ENCODE measurements at regions not wholly inside any gene's neighbourhood (a gene's known extent, or its start where the extent isn't known, plus 50 kb on each side); places are given as distances from the start of the nearest gene placed in this dataset.

DNA sequence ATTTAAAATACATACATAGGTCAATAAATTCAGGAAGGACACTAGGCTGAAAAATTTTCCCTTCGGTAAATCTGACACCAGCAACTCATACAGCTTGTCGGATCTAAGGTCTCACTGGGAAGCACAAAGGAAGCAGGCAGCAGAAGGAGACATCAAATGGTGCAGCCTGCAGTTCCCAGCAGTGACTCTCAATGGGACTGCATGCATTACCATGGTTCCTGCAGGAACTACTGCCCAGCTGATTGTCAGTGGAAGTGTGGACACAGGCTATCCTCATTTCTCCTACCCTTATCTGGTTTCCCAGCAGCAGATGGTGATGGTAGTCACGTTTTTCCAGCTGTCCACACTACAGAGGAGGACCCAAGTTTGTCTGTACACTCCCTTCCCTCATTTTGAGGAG lies 113.3 kb downstream of the PPP1R2C start:
- no peak for TF ChIP-seq POLR2AphosphoS5 (IDR thresholded peaks at IDR 0.05; ENCODE audit: low read depth)
- TF ChIP-seq GABPA (IDR thresholded peaks at IDR 0.05; ENCODE audit: low read depth): no peak
- TF ChIP-seq, protein P1, sequence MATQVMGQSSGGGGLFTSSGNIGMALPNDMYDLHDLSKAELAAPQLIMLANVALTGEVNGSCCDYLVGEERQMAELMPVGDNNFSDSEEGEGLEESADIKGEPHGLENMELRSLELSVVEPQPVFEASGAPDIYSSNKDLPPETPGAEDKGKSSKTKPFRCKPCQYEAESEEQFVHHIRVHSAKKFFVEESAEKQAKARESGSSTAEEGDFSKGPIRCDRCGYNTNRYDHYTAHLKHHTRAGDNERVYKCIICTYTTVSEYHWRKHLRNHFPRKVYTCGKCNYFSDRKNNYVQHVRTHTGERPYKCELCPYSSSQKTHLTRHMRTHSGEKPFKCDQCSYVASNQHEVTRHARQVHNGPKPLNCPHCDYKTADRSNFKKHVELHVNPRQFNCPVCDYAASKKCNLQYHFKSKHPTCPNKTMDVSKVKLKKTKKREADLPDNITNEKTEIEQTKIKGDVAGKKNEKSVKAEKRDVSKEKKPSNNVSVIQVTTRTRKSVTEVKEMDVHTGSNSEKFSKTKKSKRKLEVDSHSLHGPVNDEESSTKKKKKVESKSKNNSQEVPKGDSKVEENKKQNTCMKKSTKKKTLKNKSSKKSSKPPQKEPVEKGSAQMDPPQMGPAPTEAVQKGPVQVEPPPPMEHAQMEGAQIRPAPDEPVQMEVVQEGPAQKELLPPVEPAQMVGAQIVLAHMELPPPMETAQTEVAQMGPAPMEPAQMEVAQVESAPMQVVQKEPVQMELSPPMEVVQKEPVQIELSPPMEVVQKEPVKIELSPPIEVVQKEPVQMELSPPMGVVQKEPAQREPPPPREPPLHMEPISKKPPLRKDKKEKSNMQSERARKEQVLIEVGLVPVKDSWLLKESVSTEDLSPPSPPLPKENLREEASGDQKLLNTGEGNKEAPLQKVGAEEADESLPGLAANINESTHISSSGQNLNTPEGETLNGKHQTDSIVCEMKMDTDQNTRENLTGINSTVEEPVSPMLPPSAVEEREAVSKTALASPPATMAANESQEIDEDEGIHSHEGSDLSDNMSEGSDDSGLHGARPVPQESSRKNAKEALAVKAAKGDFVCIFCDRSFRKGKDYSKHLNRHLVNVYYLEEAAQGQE (IDR thresholded peaks at IDR 0.05; ENCODE audit: insufficient replicate concordance, low read depth): no peak
- no peaks in the 10 kb centered on the region for H3K27me3 ChIP-seq (ENCODE audit: insufficient read depth, poor library complexity, severe bottlenecking)
- DNase-seq (ENCODE audit: low read depth in 1 of 2, low spot score in 1 of 2): no peak
- no peak overlapping the region for H3K27ac ChIP-seq (replicated peaks)
- no peak overlapping the region for H3K4me3 ChIP-seq (replicated peaks; ENCODE audit: insufficient read depth, low read length)

DNA sequence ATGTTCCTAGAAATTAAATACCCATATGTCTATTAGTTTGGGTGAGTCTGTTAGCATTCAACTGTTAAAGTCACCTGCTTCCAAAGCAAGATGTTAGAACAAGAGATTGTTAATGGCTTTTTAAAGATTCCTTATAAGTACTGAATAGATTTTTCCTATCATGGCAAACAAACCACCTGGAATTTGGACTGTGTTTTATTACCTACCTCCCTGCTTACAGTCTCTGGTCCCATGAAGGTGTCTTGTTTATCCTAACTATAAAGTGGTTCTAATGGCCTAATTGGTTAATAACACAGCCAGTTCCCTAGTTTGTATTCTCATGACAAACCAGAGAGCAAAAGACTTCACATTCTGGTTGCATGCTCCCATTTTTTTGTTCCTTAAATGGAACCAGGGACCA lies 149.5 kb downstream of the PPP1R2C start:
- TF ChIP-seq POLR2AphosphoS5 (IDR thresholded peaks at IDR 0.05; ENCODE audit: low read depth) (no peak), GABPA (IDR thresholded peaks at IDR 0.05; ENCODE audit: low read depth) (no peak), SPI1 (IDR thresholded peaks at IDR 0.05; ENCODE audit: borderline replicate concordance, low read depth) (no peak)
- TF ChIP-seq, protein P1 (IDR thresholded peaks at IDR 0.05; ENCODE audit: insufficient replicate concordance, low read depth): no peak
- TF ChIP-seq, protein P2, sequence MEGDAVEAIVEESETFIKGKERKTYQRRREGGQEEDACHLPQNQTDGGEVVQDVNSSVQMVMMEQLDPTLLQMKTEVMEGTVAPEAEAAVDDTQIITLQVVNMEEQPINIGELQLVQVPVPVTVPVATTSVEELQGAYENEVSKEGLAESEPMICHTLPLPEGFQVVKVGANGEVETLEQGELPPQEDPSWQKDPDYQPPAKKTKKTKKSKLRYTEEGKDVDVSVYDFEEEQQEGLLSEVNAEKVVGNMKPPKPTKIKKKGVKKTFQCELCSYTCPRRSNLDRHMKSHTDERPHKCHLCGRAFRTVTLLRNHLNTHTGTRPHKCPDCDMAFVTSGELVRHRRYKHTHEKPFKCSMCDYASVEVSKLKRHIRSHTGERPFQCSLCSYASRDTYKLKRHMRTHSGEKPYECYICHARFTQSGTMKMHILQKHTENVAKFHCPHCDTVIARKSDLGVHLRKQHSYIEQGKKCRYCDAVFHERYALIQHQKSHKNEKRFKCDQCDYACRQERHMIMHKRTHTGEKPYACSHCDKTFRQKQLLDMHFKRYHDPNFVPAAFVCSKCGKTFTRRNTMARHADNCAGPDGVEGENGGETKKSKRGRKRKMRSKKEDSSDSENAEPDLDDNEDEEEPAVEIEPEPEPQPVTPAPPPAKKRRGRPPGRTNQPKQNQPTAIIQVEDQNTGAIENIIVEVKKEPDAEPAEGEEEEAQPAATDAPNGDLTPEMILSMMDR (IDR thresholded peaks at IDR 0.05; ENCODE audit: insufficient read depth, low read length): no peak
- no peaks in the 10 kb centered on the region for H3K27me3 ChIP-seq (ENCODE audit: insufficient read depth, poor library complexity, severe bottlenecking)
- no peak overlapping the region for H3K27ac ChIP-seq (replicated peaks)
- DNase-seq (ENCODE audit: low read depth in 1 of 2, low spot score in 1 of 2): no peak
- no peak overlapping the region for H3K4me3 ChIP-seq (replicated peaks; ENCODE audit: insufficient read depth, low read length)

DNA sequence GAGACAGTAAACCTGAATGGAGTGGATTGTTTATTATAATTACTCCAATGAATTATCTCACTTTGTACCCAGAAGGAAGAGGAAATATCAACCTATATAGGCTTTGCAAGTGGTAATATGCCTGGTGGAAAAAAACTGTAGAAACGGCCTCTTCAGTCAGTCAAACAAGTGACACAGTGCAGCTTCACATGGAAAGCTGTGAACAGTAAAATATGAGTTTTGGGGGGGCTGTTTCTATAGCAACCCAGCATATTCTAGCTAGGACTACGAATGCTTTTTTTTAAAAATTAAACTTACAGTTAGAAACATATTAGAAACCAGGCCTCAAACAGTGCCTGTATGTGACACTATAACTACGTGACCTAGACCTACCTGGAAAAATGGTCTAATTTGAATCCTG lies 150.1 kb downstream of the PPP1R2C start:
- H3K4me3 ChIP-seq (replicated peaks; ENCODE audit: insufficient read depth, low read length): no peak overlapping the region
- TF ChIP-seq, protein P2 (IDR thresholded peaks at IDR 0.05; ENCODE audit: insufficient read depth, low read length): no peak
- TF ChIP-seq, protein P1 (IDR thresholded peaks at IDR 0.05; ENCODE audit: insufficient replicate concordance, low read depth): no peak
- TF ChIP-seq SPI1 (IDR thresholded peaks at IDR 0.05; ENCODE audit: borderline replicate concordance, low read depth): no peak
- TF ChIP-seq POLR2AphosphoS5 (IDR thresholded peaks at IDR 0.05; ENCODE audit: low read depth): no peak
- TF ChIP-seq GABPA (IDR thresholded peaks at IDR 0.05; ENCODE audit: low read depth): no peak
- no peak overlapping the region for H3K27ac ChIP-seq (replicated peaks)
- no peak for DNase-seq (ENCODE audit: low read depth in 1 of 2, low spot score in 1 of 2)
- no peaks in the 10 kb centered on the region for H3K27me3 ChIP-seq (ENCODE audit: insufficient read depth, poor library complexity, severe bottlenecking)

DNA sequence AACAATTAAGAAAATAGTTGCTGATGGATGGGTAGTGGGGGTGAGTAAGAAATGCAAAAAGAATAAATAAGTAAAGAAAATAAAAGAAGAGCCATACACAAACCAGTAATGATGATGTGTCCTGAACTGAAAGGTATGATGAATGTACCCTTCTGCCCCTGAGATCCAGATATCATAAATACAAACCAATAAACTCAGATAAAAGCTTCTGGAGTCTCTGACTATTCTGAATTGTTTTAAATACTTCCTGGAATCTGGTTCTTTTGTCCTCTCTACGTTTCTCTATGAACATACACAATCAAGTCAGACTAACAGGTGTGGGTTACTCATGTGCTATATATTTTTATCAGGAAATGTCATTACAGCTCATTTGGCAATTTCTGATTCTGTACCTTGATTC lies 153.4 kb downstream of the PPP1R2C start:
- no peaks in the 10 kb centered on the region for H3K27me3 ChIP-seq (ENCODE audit: insufficient read depth, poor library complexity, severe bottlenecking)
- no peak for DNase-seq (ENCODE audit: low read depth in 1 of 2, low spot score in 1 of 2)
- no peak overlapping the region for H3K4me3 ChIP-seq (replicated peaks; ENCODE audit: insufficient read depth, low read length)
- TF ChIP-seq, protein P2 (IDR thresholded peaks at IDR 0.05; ENCODE audit: insufficient read depth, low read length): no peak
- no peak for TF ChIP-seq SPI1 (IDR thresholded peaks at IDR 0.05; ENCODE audit: borderline replicate concordance, low read depth)
- TF ChIP-seq, protein P1 (IDR thresholded peaks at IDR 0.05; ENCODE audit: insufficient replicate concordance, low read depth): no peak
- no peak for TF ChIP-seq GABPA (IDR thresholded peaks at IDR 0.05; ENCODE audit: low read depth)
- no peak for TF ChIP-seq POLR2AphosphoS5 (IDR thresholded peaks at IDR 0.05; ENCODE audit: low read depth)
- H3K27ac ChIP-seq (replicated peaks): no peak overlapping the region
